Dendritic cell treated with granulocyte-macrophage colony-stimulating factor and Interleukin-4, amounts not matched to agents 40 ng/mL and 50 ng/mL, for 4 days (primary cell): ENCODE measurements at regions not wholly inside any gene's neighbourhood (a gene's known extent, or its start where the extent isn't known, plus 50 kb on each side); places are given as distances from the start of the nearest gene placed in this dataset.

ENCODE experiments used
- H3K27ac Mint-ChIP-seq: one replicate; pipeline ENCODE4 v1.8.0; 2022; ENCODE audit warnings: mild to moderate bottlenecking, mixed read lengths
- H3K27me3 Mint-ChIP-seq: one replicate; pipeline ENCODE4 v1.8.0; 2022; ENCODE audit warnings: mild to moderate bottlenecking, mixed read lengths
- H3K36me3 Mint-ChIP-seq: one replicate; pipeline ENCODE4 v1.8.0; 2022; ENCODE audit warnings: low read depth, mixed read lengths
- H3K4me1 Mint-ChIP-seq: one replicate; pipeline ENCODE4 v1.8.0; 2022; ENCODE audit warnings: low read depth, mixed read lengths
- H3K4me3 Mint-ChIP-seq: one replicate; pipeline ENCODE4 v1.8.0; 2022; ENCODE audit warnings: mild to moderate bottlenecking, moderate library complexity, mixed read lengths
- H3K9me3 Mint-ChIP-seq: one replicate; pipeline ENCODE4 v1.8.0; 2022; ENCODE audit warnings: mixed read lengths
- intact Hi-C: fragments of 100-400 bp; cut with micrococcal nuclease; formaldehyde crosslinking; loops from one replicate; pipeline ENCODE4 v1.15.0; 2022

DNA sequence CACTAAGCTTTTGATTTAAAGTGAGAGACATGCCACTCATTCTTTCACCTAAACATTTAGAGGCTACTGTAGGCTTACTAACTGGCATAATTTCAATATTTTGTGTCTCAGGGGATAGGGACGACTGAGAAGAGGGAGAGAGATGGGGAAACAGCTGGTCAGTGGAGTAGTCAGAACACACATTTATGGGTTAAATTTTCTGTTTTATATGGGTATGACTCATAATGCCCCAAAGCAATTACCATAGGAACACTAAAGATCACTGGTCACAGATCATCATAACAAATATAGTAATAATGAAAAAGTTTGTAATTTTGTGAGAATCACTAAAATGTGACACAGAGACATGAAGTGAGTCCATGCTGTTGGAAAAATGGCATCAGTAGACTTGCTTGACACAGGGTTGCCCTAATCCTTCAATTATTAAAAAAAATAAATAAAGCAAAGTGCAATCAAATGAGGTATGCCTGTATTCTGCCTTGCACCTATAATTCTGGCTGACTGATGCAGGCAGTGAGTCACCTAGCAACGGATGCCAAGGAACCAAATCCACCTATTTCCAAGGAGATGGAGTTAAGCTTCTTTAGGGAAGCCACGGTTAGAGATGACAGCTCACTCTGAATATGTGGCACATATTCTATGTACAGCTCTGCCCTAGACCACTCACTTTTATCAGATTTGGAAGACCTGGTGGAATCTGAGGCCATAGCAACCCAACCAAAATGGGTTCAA lies 166.1 kb downstream of the MARCHF11 start:
- no peaks in the 10 kb centered on the region for H3K27me3 Mint-ChIP-seq
- intact Hi-C loops = no loop called here
- H3K4me3 Mint-ChIP-seq = no peak overlapping the region
- peaks cover 89% of the 10 kb centered on the region for H3K9me3 Mint-ChIP-seq
- no peak overlapping the region for H3K27ac Mint-ChIP-seq
- H3K4me1 Mint-ChIP-seq = no peaks in the 10 kb centered on the region
- H3K36me3 Mint-ChIP-seq = no peaks in the 10 kb centered on the region

DNA sequence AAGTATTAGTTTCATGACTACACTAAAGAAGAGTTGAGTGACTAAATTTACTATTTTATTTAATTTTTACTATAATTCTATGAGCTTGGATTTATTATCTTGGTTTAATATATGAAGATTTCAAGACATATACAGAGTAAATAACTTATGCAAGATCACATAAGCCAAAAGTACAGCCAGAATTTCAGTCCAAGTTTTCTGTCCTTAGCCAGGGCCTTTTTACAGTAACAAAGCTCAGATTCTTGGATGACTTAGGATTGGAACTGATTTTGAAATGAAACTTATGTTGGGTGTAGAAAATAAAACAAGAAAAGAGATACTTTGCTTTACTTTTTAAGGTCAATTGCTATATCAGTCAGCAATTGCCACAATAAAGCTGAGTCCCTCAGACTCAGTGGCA lies 170.3 kb downstream of the MARCHF11 start:
- intact Hi-C loops = no loop called here
- Mint-ChIP-seq H3K4me1 (no peaks in the 10 kb centered on the region), H3K27me3 (no peaks in the 10 kb centered on the region), H3K36me3 (no peaks in the 10 kb centered on the region), H3K27ac (no peak overlapping the region), H3K4me3 (no peak overlapping the region), H3K9me3 (peaks cover 72% of the 10 kb centered on the region)

- H3K27ac Mint-ChIP-seq = no peak overlapping the region
- H3K9me3 Mint-ChIP-seq = peaks cover 77% of the 10 kb centered on the region
- H3K27me3 Mint-ChIP-seq = no peaks in the 10 kb centered on the region
- H3K36me3 Mint-ChIP-seq = no peaks in the 10 kb centered on the region
- no peaks in the 10 kb centered on the region for H3K4me1 Mint-ChIP-seq
- intact Hi-C loops = no loop called here
- no peak overlapping the region for H3K4me3 Mint-ChIP-seq
Measured at GRCh38 chr5:16007750-16008415, 171.7 kb downstream of the MARCHF11 start.

DNA sequence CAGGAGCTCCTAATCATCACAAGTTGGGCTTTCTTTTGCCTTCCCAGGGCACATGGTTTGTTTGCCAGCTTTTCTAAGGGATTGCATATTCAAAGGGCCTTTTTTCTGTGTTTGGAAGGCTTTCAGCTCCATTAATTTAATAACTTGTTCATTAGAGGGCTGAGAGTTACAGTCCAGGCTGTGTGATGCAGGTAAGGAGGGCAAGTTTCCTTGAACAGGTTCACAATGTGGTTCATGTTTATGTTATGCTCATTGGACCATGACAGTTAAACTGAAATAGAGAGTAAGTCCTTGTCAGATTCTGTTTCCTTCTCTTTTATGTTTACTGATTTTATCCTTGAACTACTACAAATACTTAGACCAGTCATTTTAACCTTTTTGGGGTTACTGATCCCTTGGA lies 174.4 kb downstream of the MARCHF11 start:
- Mint-ChIP-seq H3K27me3 (no peaks in the 10 kb centered on the region), H3K27ac (no peak overlapping the region), H3K4me1 (no peaks in the 10 kb centered on the region), H3K36me3 (no peaks in the 10 kb centered on the region), H3K4me3 (no peak overlapping the region), H3K9me3 (peaks cover 76% of the 10 kb centered on the region)
- intact Hi-C loops = no loop called here

DNA sequence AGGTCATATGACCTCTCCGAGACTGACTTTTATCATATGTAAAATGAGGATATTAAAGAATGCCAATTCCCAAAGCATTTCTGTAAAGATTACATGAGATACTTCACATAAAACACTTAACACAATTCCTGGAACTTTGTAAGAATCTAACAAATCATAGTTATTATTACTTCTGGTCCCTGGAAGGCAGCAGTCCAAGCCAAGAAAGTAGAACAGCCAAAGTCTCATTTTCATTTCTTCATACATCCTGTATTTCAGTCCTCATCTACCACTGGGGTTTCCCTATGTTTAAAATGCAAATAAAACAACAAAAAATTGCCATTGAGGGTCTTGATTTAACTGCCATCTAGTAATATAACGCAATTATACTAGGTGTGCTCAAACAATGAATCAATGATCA lies 179.5 kb downstream of the MARCHF11 start:
- no peaks in the 10 kb centered on the region for H3K36me3 Mint-ChIP-seq
- H3K9me3 Mint-ChIP-seq = peaks cover 45% of the 10 kb centered on the region
- intact Hi-C loops = no loop called here
- no peak overlapping the region for H3K4me3 Mint-ChIP-seq
- H3K4me1 Mint-ChIP-seq = no peaks in the 10 kb centered on the region
- H3K27ac Mint-ChIP-seq = no peak overlapping the region
- H3K27me3 Mint-ChIP-seq = no peaks in the 10 kb centered on the region

GRCh38 chr5:15995341-15996052 lies 184.1 kb downstream of the MARCHF11 start:
- H3K27me3 Mint-ChIP-seq = no peaks in the 10 kb centered on the region
- intact Hi-C loops = no loop called here
- peaks cover 45% of the 10 kb centered on the region for H3K9me3 Mint-ChIP-seq
- H3K4me3 Mint-ChIP-seq = no peak overlapping the region
- no peak overlapping the region for H3K27ac Mint-ChIP-seq
- no peaks in the 10 kb centered on the region for H3K36me3 Mint-ChIP-seq
- H3K4me1 Mint-ChIP-seq = no peaks in the 10 kb centered on the region

GRCh38 chr5:15993919-15994318 lies 185.7 kb downstream of the MARCHF11 start:
- Mint-ChIP-seq H3K27me3 (no peaks in the 10 kb centered on the region), H3K27ac (no peak overlapping the region), H3K4me1 (no peaks in the 10 kb centered on the region), H3K9me3 (peaks cover 42% of the 10 kb centered on the region), H3K36me3 (no peaks in the 10 kb centered on the region), H3K4me3 (no peak overlapping the region)
- intact Hi-C loops = no loop called here

DNA sequence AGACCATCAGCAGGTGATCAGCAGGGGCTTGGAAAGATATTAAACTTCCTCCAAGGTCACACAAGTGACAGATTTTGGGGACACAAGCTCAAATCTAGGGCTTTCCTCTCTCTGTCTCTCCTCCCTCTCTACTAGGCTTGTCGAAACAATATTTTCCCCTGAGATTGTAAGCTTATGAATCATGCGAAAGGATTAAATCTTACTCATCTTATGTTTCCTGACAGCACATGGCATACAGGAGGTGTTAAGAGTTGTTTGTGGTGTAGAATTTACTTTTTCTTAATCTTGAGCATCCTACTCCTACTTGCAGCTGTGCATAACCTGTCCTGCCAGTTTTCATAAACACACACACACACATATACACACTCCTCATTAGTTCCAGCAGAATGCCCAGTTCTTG lies 186.3 kb downstream of the MARCHF11 start:
- Mint-ChIP-seq H3K4me3 (no peak overlapping the region), H3K27me3 (no peaks in the 10 kb centered on the region), H3K9me3 (peaks cover 45% of the 10 kb centered on the region), H3K36me3 (no peaks in the 10 kb centered on the region), H3K27ac (no peak overlapping the region), H3K4me1 (no peaks in the 10 kb centered on the region)
- intact Hi-C loops = no loop called here

DNA sequence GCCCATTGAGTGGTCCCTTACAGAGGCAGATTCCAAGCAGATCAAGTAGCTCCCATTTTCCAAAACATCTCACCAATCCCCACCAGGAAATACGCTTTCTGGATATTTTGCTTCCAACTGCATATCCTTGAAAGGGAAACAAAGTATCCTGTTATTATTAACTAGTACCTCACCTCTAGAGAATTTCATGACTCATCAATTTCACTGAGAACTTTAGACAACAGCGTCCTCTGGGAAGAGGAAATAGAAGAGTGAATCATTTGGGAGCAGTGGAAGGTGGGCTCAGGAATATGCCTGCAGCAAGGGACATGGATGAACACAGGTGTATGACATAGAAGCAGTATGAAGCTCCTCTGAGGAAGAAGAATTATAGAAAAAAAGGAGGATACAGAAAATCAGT lies 186.7 kb downstream of the MARCHF11 start:
- Mint-ChIP-seq H3K27me3 (no peaks in the 10 kb centered on the region), H3K4me1 (no peaks in the 10 kb centered on the region), H3K9me3 (peaks cover 49% of the 10 kb centered on the region), H3K27ac (no peak overlapping the region), H3K4me3 (no peak overlapping the region), H3K36me3 (no peaks in the 10 kb centered on the region)
- intact Hi-C loops = no loop called here

GRCh38 chr5:15991586-15991985 lies 188.0 kb downstream of the MARCHF11 start:
- no peak overlapping the region for H3K27ac Mint-ChIP-seq

More at GRCh38 chr5:15991586-15991985, 188.0 kb downstream of the MARCHF11 start:
- Mint-ChIP-seq H3K36me3 (no peaks in the 10 kb centered on the region), H3K9me3 (peaks cover 51% of the 10 kb centered on the region), H3K4me3 (no peak overlapping the region), H3K27me3 (no peaks in the 10 kb centered on the region), H3K4me1 (no peaks in the 10 kb centered on the region)
- intact Hi-C loops = no loop called here
